NB4 (cell line): ENCODE measurements at regions not wholly inside any gene's neighbourhood (a gene's known extent, or its start where the extent isn't known, plus 50 kb on each side); places are given as distances from the start of the nearest gene placed in this dataset.

ENCODE experiments used
- CTCF ChIP-seq: IDR thresholded peaks from one replicate; pipeline ENCODE4 v1.5.1; 2012; ENCODE audit warnings: low read depth, low read length
- MYC ChIP-seq: IDR thresholded peaks from 2 replicates; pipeline ENCODE4 v1.6.1; 2011; ENCODE audit warnings: low read depth, low read length
- POLR2A ChIP-seq: IDR thresholded peaks from 2 replicates; pipeline ENCODE4 v1.6.1; 2011; ENCODE audit warnings: mild to moderate bottlenecking; ENCODE audit not compliant: insufficient read length; ENCODE audit errors: extremely low read depth

- TF ChIP-seq CTCF (no peak), MYC (no peak), POLR2A (no peak)
Observed at GRCh38 chrX:39050427-39050826, 249.2 kb downstream of the MID1IP1 start.
